HEK293 (cell line): ENCODE measurements at regions not wholly inside any gene's neighbourhood (a gene's known extent, or its start where the extent isn't known, plus 50 kb on each side); places are given as distances from the start of the nearest gene placed in this dataset.

Experiments
- CTCF ChIA-PET: fragments of 350-600 bp; formaldehyde crosslinking; extraction: SDS; loops from one replicate; lab custom pipeline; 2021; ENCODE audit warnings: antibody characterized with exemption; lab: Yijun Ruan, JAX
- POLR2A ChIA-PET: fragments of 300-600 bp; formaldehyde crosslinking; extraction: SDS; loops from one replicate; lab custom pipeline; 2020; ENCODE audit warnings: antibody characterized with exemption, inconsistent platforms; lab: Yijun Ruan, JAX
- H3K27ac ChIP-seq: fragments of 200-500 bp; sonication (Bioruptor generic); 2 replicates; pipeline ENCODE4 v1.5.1; 2014; ENCODE audit warnings: low read depth, low read length, control low read depth, inconsistent platforms; ENCODE audit errors: extremely low read depth
- H3K36me3 ChIP-seq, 2 experiments: fragments of 200-500 bp in 1 of 2; sonication (Bioruptor generic) in 1 of 2; 1 replicate in 1 of 2; 2 replicates in 1 of 2; pipeline ENCODE4 v1.5.1; 2014 to 2017; ENCODE audit warnings: inconsistent platforms in 2 of 2, low read length in 2 of 2; ENCODE audit not compliant: control insufficient read depth in 2 of 2, insufficient read depth in 1 of 2
- H3K4me1 ChIP-seq: fragments of 200-500 bp; sonication (Bioruptor generic); 2 replicates; pipeline ENCODE4 v1.5.1; 2014; ENCODE audit warnings: mild to moderate bottlenecking, low read length, inconsistent platforms; ENCODE audit not compliant: control insufficient read depth, insufficient read depth
- H3K4me3 ChIP-seq: 2 replicates; pipeline ENCODE4 v1.5.1; 2011; ENCODE audit warnings: low read depth, mild to moderate bottlenecking, control low read depth, low read length, moderate library complexity
- H3K9me3 ChIP-seq: fragments of 200-500 bp; sonication (Bioruptor generic); 2 replicates; pipeline ENCODE4 v1.5.1; 2014; ENCODE audit warnings: low read depth, low read length, inconsistent platforms; ENCODE audit not compliant: control insufficient read depth, insufficient read depth
- BCL11B ChIP-seq: fragments of 450-650 bp; formaldehyde crosslinking; IDR thresholded peaks from 2 replicates; pipeline ENCODE4 v1.5.1; 2016; ENCODE audit warnings: low read depth, missing biosample characterization, missing genetic modification characterization
- EGR2 ChIP-seq: fragments of 450-650 bp; formaldehyde crosslinking; IDR thresholded peaks from 2 replicates; pipeline ENCODE4 v1.5.1; 2016; ENCODE audit warnings: low read depth, missing biosample characterization, missing genetic modification characterization
- HOXC10 ChIP-seq: sonication (generic); formaldehyde crosslinking; IDR thresholded peaks from 2 replicates; pipeline ENCODE4 v1.8.1; 2023; ENCODE audit warnings: mild to moderate bottlenecking, missing genetic modification reagents
- KLF1 ChIP-seq: fragments of 450-650 bp; formaldehyde crosslinking; IDR thresholded peaks from 2 replicates; pipeline ENCODE4 v1.5.1; 2016; ENCODE audit warnings: missing biosample characterization, missing genetic modification characterization
- MZF1 ChIP-seq: fragments of 450-650 bp; formaldehyde crosslinking; IDR thresholded peaks from 2 replicates; pipeline ENCODE4 v1.5.1; 2017; ENCODE audit warnings: missing biosample characterization, missing genetic modification characterization, borderline replicate concordance
- PRDM4 ChIP-seq: fragments of 450-650 bp; formaldehyde crosslinking; IDR thresholded peaks from 2 replicates; pipeline ENCODE4 v1.5.1; 2017; ENCODE audit warnings: missing biosample characterization, missing genetic modification characterization
- SALL2 ChIP-seq: fragments of 450-650 bp; formaldehyde crosslinking; IDR thresholded peaks from 2 replicates; pipeline ENCODE4 v1.5.0; 2017; ENCODE audit warnings: missing biosample characterization, mild to moderate bottlenecking, missing genetic modification characterization, borderline replicate concordance
- SP7 ChIP-seq: fragments of 450-650 bp; formaldehyde crosslinking; IDR thresholded peaks from 2 replicates; pipeline ENCODE4 v1.5.1; 2016; ENCODE audit warnings: missing biosample characterization, missing genetic modification characterization
- WT1 ChIP-seq: fragments of 450-650 bp; formaldehyde crosslinking; IDR thresholded peaks from 2 replicates; pipeline ENCODE4 v1.5.1; 2016; ENCODE audit warnings: missing biosample characterization, missing genetic modification characterization
- ZBTB10 ChIP-seq: fragments of 450-650 bp; formaldehyde crosslinking; IDR thresholded peaks from 2 replicates; pipeline ENCODE4 v1.5.1; 2016; ENCODE audit warnings: missing biosample characterization, missing genetic modification characterization
- ZBTB44 ChIP-seq: fragments of 450-650 bp; IDR thresholded peaks from 2 replicates; pipeline ENCODE4 v1.5.1; 2018; ENCODE audit warnings: missing biosample characterization, mild to moderate bottlenecking, missing genetic modification characterization
- ZFP69B ChIP-seq: fragments of 450-650 bp; formaldehyde crosslinking; IDR thresholded peaks from 2 replicates; pipeline ENCODE4 v1.5.1; 2016; ENCODE audit warnings: missing biosample characterization, missing genetic modification characterization
- ZNF138 ChIP-seq: fragments of 450-650 bp; formaldehyde crosslinking; IDR thresholded peaks from 2 replicates; pipeline ENCODE4 v1.5.1; 2016; ENCODE audit warnings: missing biosample characterization, missing genetic modification characterization, borderline replicate concordance
- ZNF140 ChIP-seq: fragments of 450-650 bp; formaldehyde crosslinking; IDR thresholded peaks from 2 replicates; pipeline ENCODE4 v1.5.1; 2016; ENCODE audit warnings: missing biosample characterization, missing genetic modification characterization
- ZNF19 ChIP-seq: fragments of 450-650 bp; formaldehyde crosslinking; IDR thresholded peaks from 2 replicates; pipeline ENCODE4; 2016; ENCODE audit warnings: missing biosample characterization, missing genetic modification characterization, low read depth
- ZNF202 ChIP-seq: fragments of 450-650 bp; formaldehyde crosslinking; IDR thresholded peaks from 2 replicates; pipeline ENCODE4 v1.5.1; 2016; ENCODE audit warnings: missing biosample characterization, missing genetic modification characterization, borderline replicate concordance
- ZNF211 ChIP-seq: fragments of 450-650 bp; formaldehyde crosslinking; IDR thresholded peaks from 2 replicates; pipeline ENCODE4 v1.5.1; 2016; ENCODE audit warnings: low read depth, missing biosample characterization, missing genetic modification characterization
- ZNF23 ChIP-seq: fragments of 450-650 bp; formaldehyde crosslinking; IDR thresholded peaks from 2 replicates; pipeline ENCODE4 v1.5.1; 2016; ENCODE audit warnings: missing biosample characterization, missing genetic modification characterization, borderline replicate concordance
- ZNF239 ChIP-seq: fragments of 450-650 bp; formaldehyde crosslinking; IDR thresholded peaks from 2 replicates; pipeline ENCODE4 v1.5.1; 2016; ENCODE audit warnings: missing biosample characterization, missing genetic modification characterization
- ZNF248 ChIP-seq: fragments of 450-650 bp; formaldehyde crosslinking; IDR thresholded peaks from 2 replicates; pipeline ENCODE4 v1.5.1; 2017; ENCODE audit warnings: missing biosample characterization, missing genetic modification characterization
- ZNF394 ChIP-seq: fragments of 450-650 bp; formaldehyde crosslinking; IDR thresholded peaks from 2 replicates; pipeline ENCODE4 v1.5.1; 2016; ENCODE audit warnings: missing biosample characterization, missing genetic modification characterization, mild to moderate bottlenecking, moderate library complexity, borderline replicate concordance
- ZNF426 ChIP-seq: fragments of 450-650 bp; formaldehyde crosslinking; IDR thresholded peaks from 2 replicates; pipeline ENCODE4 v1.5.1; 2017; ENCODE audit warnings: missing biosample characterization, missing genetic modification characterization, mild to moderate bottlenecking, inconsistent platforms, moderate library complexity
- ZNF488 ChIP-seq: fragments of 450-650 bp; formaldehyde crosslinking; IDR thresholded peaks from 2 replicates; pipeline ENCODE4 v1.5.1; 2016; ENCODE audit warnings: missing biosample characterization, missing genetic modification characterization
- ZNF514 ChIP-seq: fragments of 450-650 bp; formaldehyde crosslinking; IDR thresholded peaks from 2 replicates; pipeline ENCODE4 v1.5.1; 2016; ENCODE audit warnings: missing biosample characterization, missing genetic modification characterization
- ZNF610 ChIP-seq: fragments of 450-650 bp; formaldehyde crosslinking; IDR thresholded peaks from 2 replicates; pipeline ENCODE4 v1.5.1; 2016; ENCODE audit warnings: missing biosample characterization, missing genetic modification characterization, borderline replicate concordance
- ZNF704 ChIP-seq: fragments of 450-650 bp; formaldehyde crosslinking; IDR thresholded peaks from 2 replicates; pipeline ENCODE4 v1.5.1; 2016; ENCODE audit warnings: missing biosample characterization, missing genetic modification characterization
- ZNF707 ChIP-seq: fragments of 450-650 bp; formaldehyde crosslinking; IDR thresholded peaks from 2 replicates; pipeline ENCODE4 v1.5.1; 2016; ENCODE audit warnings: missing biosample characterization, missing genetic modification characterization
- ZNF837 ChIP-seq: fragments of 450-650 bp; formaldehyde crosslinking; IDR thresholded peaks from 2 replicates; pipeline ENCODE4 v1.5.1; 2016; ENCODE audit warnings: missing biosample characterization, missing genetic modification characterization
- ZNF843 ChIP-seq: fragments of 450-650 bp; formaldehyde crosslinking; IDR thresholded peaks from 2 replicates; pipeline ENCODE4 v1.5.1; 2016; ENCODE audit warnings: missing biosample characterization, missing genetic modification characterization
- ZSCAN4 ChIP-seq: fragments of 450-650 bp; formaldehyde crosslinking; IDR thresholded peaks from 2 replicates; pipeline ENCODE4 v1.5.1; 2017; ENCODE audit warnings: missing biosample characterization, missing genetic modification characterization

- TF ChIP-seq ZNF704 (tag by site-specific recombination): 0 out of 2 replicates have a peak, but pooled peaks have one; percentile 49
- TF ChIP-seq ZNF202 (tag by site-specific recombination): peak; percentile 85
- TF ChIP-seq ZNF248 (tag by site-specific recombination): no peak
- TF ChIP-seq ZNF140 (tag by site-specific recombination): peak; percentile 92
- no peak for TF ChIP-seq ZNF239 (tag by site-specific recombination)
- TF ChIP-seq ZNF837 (tag by site-specific recombination): no peak
- TF ChIP-seq ZBTB10: no peak
- no peak for TF ChIP-seq SP7 (tag by site-specific recombination)
- no peak for TF ChIP-seq HOXC10 (CRISPR knock-in tag)
- peak; percentile 76; the same call in 1 of the 2 replicates for TF ChIP-seq ZNF138 (tag by site-specific recombination)
- TF ChIP-seq ZNF488 (tag by site-specific recombination): no peak
- no peak for TF ChIP-seq ZFP69B (tag by site-specific recombination)
- peak; percentile 22; the same call in 1 of the 2 replicates for TF ChIP-seq MZF1 (tag by site-specific recombination)
- no peak for TF ChIP-seq EGR2 (tag by site-specific recombination)
- no peak for TF ChIP-seq WT1 (tag by site-specific recombination)
- TF ChIP-seq ZNF19 (tag by site-specific recombination): 0 out of 2 replicates have a peak, but pooled peaks have one; percentile 60
- TF ChIP-seq ZNF394: peak; percentile 89
- no peak for TF ChIP-seq ZNF843 (tag by site-specific recombination)
- TF ChIP-seq PRDM4 (tag by site-specific recombination): no peak
- no peak for TF ChIP-seq ZNF610
- 0 out of 2 replicates have a peak, but pooled peaks have one; percentile 27 for TF ChIP-seq ZNF514 (tag by site-specific recombination)
Measured at GRCh38 chr10:8359467-8359866, 305.0 kb downstream of the GATA3 start (continued).

- Histone ChIP-seq H3K4me1 (no peaks in the 10 kb centered on the region), H3K9me3 (no peaks in the 10 kb centered on the region), H3K36me3 (no peaks in the 10 kb centered on the region), H3K27ac (no peak overlapping the region), H3K4me3 (no peak overlapping the region)
- ChIA-PET CTCF (no interaction called here), POLR2A (no interaction called here)
- TF ChIP-seq SALL2 (tag by site-specific recombination) (no peak), ZNF211 (tag by site-specific recombination) (no peak), ZNF707 (tag by site-specific recombination) (no peak), ZBTB44 (tag by site-specific recombination) (no peak), BCL11B (no peak), KLF1 (no peak), ZNF23 (tag by site-specific recombination) (no peak), ZSCAN4 (tag by site-specific recombination) (no peak), ZNF426 (tag by site-specific recombination) (no peak)
Measured at GRCh38 chr10:8360365-8360764, 305.9 kb downstream of the GATA3 start.
